LNCaP clone FGC (cell line): ENCODE measurements at regions not wholly inside any gene's neighbourhood (a gene's known extent, or its start where the extent isn't known, plus 50 kb on each side); places are given as distances from the start of the nearest gene placed in this dataset.

ENCODE experiments used
- DNase-seq: peaks from one replicate; pipeline ENCODE4 v3.0.0-alpha.2; 2011; ENCODE audit warnings: low read depth
- H3K4me3 ChIP-seq: 2 replicates; pipeline ENCODE4 v1.5.1; 2011; ENCODE audit warnings: mild to moderate bottlenecking, low read depth, low read length, control low read depth
- CTCF ChIP-seq: IDR thresholded peaks from 2 replicates; pipeline ENCODE4 v1.5.1; 2012; ENCODE audit warnings: mild to moderate bottlenecking; ENCODE audit not compliant: control insufficient read depth, insufficient read depth; ENCODE audit errors: extremely low read depth

- no peak for TF ChIP-seq CTCF
- peak; percentile 34 for DNase-seq
- no peak overlapping the region for H3K4me3 ChIP-seq
Observed at GRCh38 chr15:31480356-31481025, 153.9 kb downstream of the KLF13 start.

- H3K4me3 ChIP-seq = no peak overlapping the region
- no peak for TF ChIP-seq CTCF
- DNase-seq = no peak
Observed at GRCh38 chr15:31481142-31481541, 154.5 kb downstream of the KLF13 start.

- H3K4me3 ChIP-seq = no peak overlapping the region
- TF ChIP-seq CTCF = no peak
- DNase-seq = no peak
Observed at GRCh38 chr15:31482122-31482922, 155.7 kb downstream of the KLF13 start.

- no peak overlapping the region for H3K4me3 ChIP-seq
- DNase-seq = no peak
- no peak for TF ChIP-seq CTCF
Observed at GRCh38 chr15:31483053-31483985, 156.7 kb downstream of the KLF13 start.

- no peak for TF ChIP-seq CTCF
- H3K4me3 ChIP-seq = no peak overlapping the region
- no peak for DNase-seq
Observed at GRCh38 chr15:31483986-31484951, 157.6 kb downstream of the KLF13 start.

GRCh38 chr15:31484986-31485385, 158.4 kb downstream of the KLF13 start:
- DNase-seq = no peak
- no peak for TF ChIP-seq CTCF
- no peak overlapping the region for H3K4me3 ChIP-seq
